ENCODE measurements at regions not wholly inside any gene's neighbourhood (a gene's known extent, or its start where the extent isn't known, plus 50 kb on each side); places are given as distances from the start of the nearest gene placed in this dataset.

DNA sequence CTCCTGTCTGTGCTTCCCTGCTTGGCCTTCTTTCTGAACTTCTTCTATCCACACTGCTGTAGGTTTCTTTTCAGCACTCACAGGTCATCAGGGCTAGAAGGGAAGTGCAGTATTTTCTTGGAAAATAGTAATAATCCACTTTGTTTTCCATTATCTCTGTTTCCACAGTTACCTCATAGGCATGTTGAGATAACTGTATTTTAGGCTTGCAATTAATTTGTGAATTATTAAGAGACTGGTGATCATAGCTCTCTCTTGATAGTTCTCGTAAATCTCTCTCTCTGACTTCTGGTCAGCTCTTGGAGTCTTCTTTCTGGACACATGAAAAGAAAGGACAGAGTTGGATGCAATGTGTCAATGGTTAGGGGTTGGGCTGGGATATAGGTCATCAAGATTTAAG, 243.6 kb upstream of the IGFBP3 start:
- TF ChIP-seq TAF1 (IDR thresholded peaks at IDR 0.05; ENCODE audit: borderline replicate concordance, insufficient read depth, low read length) (no peak), POLR2AphosphoS5 (IDR thresholded peaks at IDR 0.05; ENCODE audit: low read depth, low read length) (no peak)
